ENCODE measurements at regions not wholly inside any gene's neighbourhood (a gene's known extent, or its start where the extent isn't known, plus 50 kb on each side); places are given as distances from the start of the nearest gene placed in this dataset.

- DNase-seq (ENCODE audit: low spot score): no peak
- in situ Hi-C loops (cut with MboI; ENCODE audit: low sequenced_read_pairs, unreplicated experiment): no loop called here
- no peak for TF ChIP-seq CTCF (IDR thresholded peaks at IDR 0.05; ENCODE audit: borderline replicate concordance, control extremely low read depth, extremely low read depth, insufficient read depth, missing control alignments)
Measured at GRCh38 chr10:78620985-78621799, 447.6 kb upstream of the ZMIZ1 start.

- no peak for DNase-seq (ENCODE audit: low spot score)
- no peak for TF ChIP-seq CTCF (IDR thresholded peaks at IDR 0.05; ENCODE audit: borderline replicate concordance, control extremely low read depth, extremely low read depth, insufficient read depth, missing control alignments)
- in situ Hi-C loops (cut with MboI; ENCODE audit: low sequenced_read_pairs, unreplicated experiment): no loop called here
Measured at GRCh38 chr10:78623578-78624215, 445.1 kb upstream of the ZMIZ1 start.

GRCh38 chr10:78624791-78625190, 444.0 kb upstream of the ZMIZ1 start:
- in situ Hi-C loops (cut with MboI; ENCODE audit: low sequenced_read_pairs, unreplicated experiment): no loop called here
- DNase-seq (ENCODE audit: low spot score): no peak
- no peak for TF ChIP-seq CTCF (IDR thresholded peaks at IDR 0.05; ENCODE audit: borderline replicate concordance, control extremely low read depth, extremely low read depth, insufficient read depth, missing control alignments)

- in situ Hi-C loops (cut with MboI; ENCODE audit: low sequenced_read_pairs, unreplicated experiment): no loop called here
- no peak for DNase-seq (ENCODE audit: low spot score)
- no peak for TF ChIP-seq CTCF (IDR thresholded peaks at IDR 0.05; ENCODE audit: borderline replicate concordance, control extremely low read depth, extremely low read depth, insufficient read depth, missing control alignments)
Measured at GRCh38 chr10:78626471-78626870, 442.3 kb upstream of the ZMIZ1 start.

- no peak for TF ChIP-seq CTCF (IDR thresholded peaks at IDR 0.05; ENCODE audit: borderline replicate concordance, control extremely low read depth, extremely low read depth, insufficient read depth, missing control alignments)
- no peak for DNase-seq (ENCODE audit: low spot score)
- in situ Hi-C loops (cut with MboI; ENCODE audit: low sequenced_read_pairs, unreplicated experiment): no loop called here
Measured at GRCh38 chr10:78627254-78627795, 441.4 kb upstream of the ZMIZ1 start.

GRCh38 chr10:78628976-78629375, 439.8 kb upstream of the ZMIZ1 start:
- no peak for DNase-seq (ENCODE audit: low spot score)
- in situ Hi-C loops (cut with MboI; ENCODE audit: low sequenced_read_pairs, unreplicated experiment): no loop called here

More at GRCh38 chr10:78628976-78629375, 439.8 kb upstream of the ZMIZ1 start:
- TF ChIP-seq CTCF (IDR thresholded peaks at IDR 0.05; ENCODE audit: borderline replicate concordance, control extremely low read depth, extremely low read depth, insufficient read depth, missing control alignments): no peak

Data from GM13976 (cell line).